Heart left ventricle (tissue), 16 donors: ENCODE measurements at regions not wholly inside any gene's neighbourhood (a gene's known extent, or its start where the extent isn't known, plus 50 kb on each side); places are given as distances from the start of the nearest gene placed in this dataset.

Experiments used
- ATAC-seq, 4 donors: fragments of 200-7000 bp; cut with Tn5 transposase; one replicate each; pipeline ENCODE4 v1.9.1; 2020 to 2022; ENCODE audit warnings: moderate library complexity in 4 of 4, mild to moderate bottlenecking in 3 of 4, moderate number of reproducible peaks in 1 of 4
- DNase-seq, 5 donors: peaks; one replicate each; pipeline ENCODE4 v3.0.0-alpha.2; 2020
- H3K27ac ChIP-seq, 12 donors: fragments of 200-600 bp; sonication (generic) in 4 of 12; one replicate each; pipeline versions ENCODE4 v1.5.0 to v1.8.0; 2016 to 2022; ENCODE audit warnings: mild to moderate bottlenecking in 2 of 12
- H3K27me3 ChIP-seq, 9 donors: fragments of 200-600 bp; sonication (generic) in 2 of 9; one replicate each; pipeline versions ENCODE4 v1.5.1 to v1.8.0; 2016 to 2022; ENCODE audit warnings: mild to moderate bottlenecking in 3 of 9
- H3K36me3 ChIP-seq, 9 donors: fragments of 200-600 bp; sonication (generic) in 2 of 9; one replicate each; pipeline versions ENCODE4 v1.5.0 to v1.8.0; 2018 to 2022; ENCODE audit warnings: mild to moderate bottlenecking in 2 of 9
- H3K4me1 ChIP-seq, 12 donors: fragments of 200-600 bp; sonication (generic) in 4 of 12; one replicate each; pipeline versions ENCODE4 v1.5.0 to v1.8.0; 2016 to 2022; ENCODE audit warnings: mild to moderate bottlenecking in 3 of 12
- H3K4me3 ChIP-seq, 12 donors: fragments of 200-600 bp; sonication (generic) in 4 of 12; one replicate each; pipeline versions ENCODE4 v1.5.0 to v1.8.0; 2017 to 2022; ENCODE audit warnings: mild to moderate bottlenecking in 9 of 12, moderate library complexity in 4 of 12
- H3K9me3 ChIP-seq, 12 donors: fragments of 200-600 bp; sonication (generic) in 4 of 12; one replicate each; pipeline versions ENCODE4 v1.5.0 to v1.8.0; 2016 to 2022; ENCODE audit warnings: mild to moderate bottlenecking in 1 of 12
- POLR2A ChIP-seq, 2 donors: fragments of 450-650 bp; IDR thresholded peaks; one replicate each; pipeline ENCODE4 v1.6.1; 2017; ENCODE audit warnings: antibody characterized with exemption in 2 of 2, mild to moderate bottlenecking in 2 of 2, moderate library complexity in 2 of 2
- WGBS, 4 donors: extraction: QIAGEN DNeasy Blood & Tissue Kit in 2 of 4; methylation state at CpG; one replicate each; pipeline versions ENCODE4 v1.1.5 to v1.1.7; 2013 to 2018; 5-methylcytosine and 5-hydroxymethylcytosine counted together
- intact Hi-C, 10 donors: fragments of 100-400 bp; cut with DNase I; formaldehyde crosslinking; loops; one replicate each; pipeline versions ENCODE4 v1.11.1 to v1.14.2; 2022
- TF ChIP-seq, protein P1 (sequence below), 12 donors: fragments of 200-600 bp; sonication (generic) in 4 of 12; IDR thresholded peaks; one replicate each; pipeline versions ENCODE4 v1.5.0 to v1.8.0; 2018 to 2022; ENCODE audit warnings: antibody characterized with exemption in 12 of 12, mild to moderate bottlenecking in 5 of 12
- donor health status: ischemic (EF 13 %, LVEDD 7.1; RV severe dilation, severe dysfunction).
- donor health status: healthy with polysubstance abuse.
- donor health status: DM: no; HTN: yes; CAD: no.
- donor health status: DM: no; HTN: no; CAD: no.
- donor health status: ischemic (EF 25% LVEDD 6.9; RV normal size, moderate dysfunction).
- donor health status: ischemic (EF 25% LVEDD 5.7; RV mildly dilated, moderate dysfunction).
- donor health status: healthy.
- donor health status: DM: yes; HTN: yes; CAD: no.
- donor health status: ischemic (EF 35%, LVEDD 5.7; RV mildly dilated, moderate dysfunction).
- donor health status: nonischemic (EF 11% LVEDD 7.7; RV severe dilation, severe dysfunction).
- donor health status: DM: yes; HTN: yes; CAD: no.
- donor health status: PGD.
- donor health status: ischemic (EF 29% LVEDD 5.4; RV normal size, mild dysfunction).
- donor health status: nonischemic (EF 23%, LVEDD 6.1; RV moderate dilation, normal function).

GRCh38 chr10:21264271-21264670 is 261.2 kb downstream of the SKIDA1 start:
- Histone ChIP-seq H3K4me1 (peaks cover 0 to 8% (median 0%) of the 10 kb centered on the region in 12 donors), H3K27ac (no peak overlapping the region), H3K36me3 (no peaks in the 10 kb centered on the region), H3K9me3 (no peaks in the 10 kb centered on the region), H3K27me3 (no peaks in the 10 kb centered on the region), H3K4me3 (no peak overlapping the region)
- TF ChIP-seq POLR2A (IDR thresholded peaks at IDR 0.05) = no peak
- TF ChIP-seq, protein P1, sequence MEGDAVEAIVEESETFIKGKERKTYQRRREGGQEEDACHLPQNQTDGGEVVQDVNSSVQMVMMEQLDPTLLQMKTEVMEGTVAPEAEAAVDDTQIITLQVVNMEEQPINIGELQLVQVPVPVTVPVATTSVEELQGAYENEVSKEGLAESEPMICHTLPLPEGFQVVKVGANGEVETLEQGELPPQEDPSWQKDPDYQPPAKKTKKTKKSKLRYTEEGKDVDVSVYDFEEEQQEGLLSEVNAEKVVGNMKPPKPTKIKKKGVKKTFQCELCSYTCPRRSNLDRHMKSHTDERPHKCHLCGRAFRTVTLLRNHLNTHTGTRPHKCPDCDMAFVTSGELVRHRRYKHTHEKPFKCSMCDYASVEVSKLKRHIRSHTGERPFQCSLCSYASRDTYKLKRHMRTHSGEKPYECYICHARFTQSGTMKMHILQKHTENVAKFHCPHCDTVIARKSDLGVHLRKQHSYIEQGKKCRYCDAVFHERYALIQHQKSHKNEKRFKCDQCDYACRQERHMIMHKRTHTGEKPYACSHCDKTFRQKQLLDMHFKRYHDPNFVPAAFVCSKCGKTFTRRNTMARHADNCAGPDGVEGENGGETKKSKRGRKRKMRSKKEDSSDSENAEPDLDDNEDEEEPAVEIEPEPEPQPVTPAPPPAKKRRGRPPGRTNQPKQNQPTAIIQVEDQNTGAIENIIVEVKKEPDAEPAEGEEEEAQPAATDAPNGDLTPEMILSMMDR (IDR thresholded peaks at IDR 0.05) = no peak
- intact Hi-C loops = loop anchor here in 3 of 10 donors (5.0 to 10.0 kb wide), 3 partner anchors 167 to 409 kb away; no protein-coding TSS in a partner anchor
- DNase-seq (no peak), ATAC-seq (no peak)
- 89 to 100% (median 91%) methylated on average over 2 of the region's 2 CpGs for WGBS, 4 donors

- TF ChIP-seq, protein P1 (IDR thresholded peaks at IDR 0.05) = no peak
- no peak for TF ChIP-seq POLR2A (IDR thresholded peaks at IDR 0.05)
- H3K27ac ChIP-seq = no peak overlapping the region
- H3K4me3 ChIP-seq = no peak overlapping the region
- intact Hi-C loops = loop anchor here in 3 of 10 donors (5.0 to 10.0 kb wide), 3 partner anchors 167 to 409 kb away; no protein-coding TSS in a partner anchor
- no peak for DNase-seq
- H3K27me3 ChIP-seq = no peaks in the 10 kb centered on the region
- no peaks in the 10 kb centered on the region for H3K36me3 ChIP-seq
- H3K9me3 ChIP-seq = no peaks in the 10 kb centered on the region
- H3K4me1 ChIP-seq = peaks cover 0 to 8% (median 0%) of the 10 kb centered on the region in 12 donors
- WGBS, 4 donors = 90 to 97% (median 95%) methylated on average over 3 of the region's 3 CpGs
- ATAC-seq = no peak
Measured at GRCh38 chr10:21263839-21264238, 261.6 kb downstream of the SKIDA1 start.

GRCh38 chr10:21263263-21263803 is 262.1 kb downstream of the SKIDA1 start:
- Histone ChIP-seq H3K27me3 (no peaks in the 10 kb centered on the region), H3K4me3 (no peak overlapping the region), H3K4me1 (peaks cover 0 to 8% (median 0%) of the 10 kb centered on the region in 12 donors), H3K9me3 (no peaks in the 10 kb centered on the region), H3K27ac (no peak overlapping the region), H3K36me3 (no peaks in the 10 kb centered on the region)
- TF ChIP-seq, protein P1 (IDR thresholded peaks at IDR 0.05) = no peak
- TF ChIP-seq POLR2A (IDR thresholded peaks at IDR 0.05) = no peak
- ATAC-seq = no peak
- 90 to 93% (median 92%) methylated on average over 12 of the region's 12 CpGs for WGBS, 4 donors
- intact Hi-C loops = loop anchor here in 3 of 10 donors (5.0 to 10.0 kb wide), 3 partner anchors 166 to 409 kb away; no protein-coding TSS in a partner anchor
- DNase-seq = no peak

GRCh38 chr10:21261842-21262294 is 263.6 kb downstream of the SKIDA1 start:
- Histone ChIP-seq H3K9me3 (no peaks in the 10 kb centered on the region), H3K36me3 (no peaks in the 10 kb centered on the region), H3K4me3 (no peak overlapping the region), H3K4me1 (peaks cover 0 to 8% (median 0%) of the 10 kb centered on the region in 12 donors), H3K27ac (no peak overlapping the region), H3K27me3 (no peaks in the 10 kb centered on the region)
- ATAC-seq = no peak
- DNase-seq = no peak
- TF ChIP-seq, protein P1 (IDR thresholded peaks at IDR 0.05) = no peak
- no peak for TF ChIP-seq POLR2A (IDR thresholded peaks at IDR 0.05)
- 91 to 93% (median 91%) methylated on average over 15 of the region's 15 CpGs for WGBS, 4 donors
- intact Hi-C loops = loop anchor here in 3 of 10 donors (5.0 to 10.0 kb wide), 3 partner anchors 165 to 407 kb away; no protein-coding TSS in a partner anchor
